ENCODE measurements at regions not wholly inside any gene's neighbourhood (a gene's known extent, or its start where the extent isn't known, plus 50 kb on each side); places are given as distances from the start of the nearest gene placed in this dataset.

GRCh38 chr1:175851749-175852148 is 108.4 kb upstream of the TNR start:
- no peak for TF ChIP-seq CTCF (conservative IDR thresholded peaks at IDR 0.05)
- Mint-ChIP-seq H3K9me3 (no peaks in the 10 kb centered on the region), H3K27me3 (ENCODE audit: insufficient read depth) (peaks cover 3% of the 10 kb centered on the region), H3K4me3 (no peak overlapping the region), H3K4me1 (peaks cover 2% of the 10 kb centered on the region), H3K36me3 (ENCODE audit: low read depth) (no peaks in the 10 kb centered on the region), H3K27ac (no peak overlapping the region)
- Histone ChIP-seq H3K27me3 (ENCODE audit: control insufficient read depth, insufficient read depth, low read length, poor library complexity, severe bottlenecking) (no peaks in the 10 kb centered on the region), H3K4me1 (ENCODE audit: control insufficient read depth, insufficient read depth, low read length) (no peaks in the 10 kb centered on the region), H3K9me3 (ENCODE audit: control insufficient read depth, low read length) (no peaks in the 10 kb centered on the region), H3K9ac (ENCODE audit: extremely low read depth, low read length, poor library complexity, severe bottlenecking) (no peak overlapping the region), H3K27ac (ENCODE audit: low read depth, low read length) (no peak overlapping the region), H3K36me3 (ENCODE audit: control insufficient read depth, insufficient read depth, low read length) (no peaks in the 10 kb centered on the region), H3K4me3 (ENCODE audit: low read length) (no peak overlapping the region)
- DNase-seq: no peak
- 89 to 100% methylated on average over 1 of the region's 2 CpGs for WGBS, 2 experiments (ENCODE audit: insufficient coverage in 1 of 2, insufficient read length in 1 of 2)

- H3K27ac Mint-ChIP-seq: no peak overlapping the region
- WGBS, 2 experiments (ENCODE audit: insufficient coverage in 1 of 2, insufficient read length in 1 of 2): 61 to 67% methylated on average over 2 to 5 of the region's 5 CpGs
- H3K4me1 Mint-ChIP-seq: peaks cover 16% of the 10 kb centered on the region
Measured at GRCh38 chr1:175848329-175848728, 104.9 kb upstream of the TNR start.

GRCh38 chr1:175845985-175846384 is 102.6 kb upstream of the TNR start:
- no peaks in the 10 kb centered on the region for H3K27me3 Mint-ChIP-seq (ENCODE audit: insufficient read depth)
- H3K36me3 ChIP-seq (ENCODE audit: control insufficient read depth, insufficient read depth, low read length): no peaks in the 10 kb centered on the region
- peaks cover 11% of the 10 kb centered on the region for H3K4me1 ChIP-seq (ENCODE audit: control insufficient read depth, insufficient read depth, low read length)
- no peaks in the 10 kb centered on the region for H3K36me3 Mint-ChIP-seq (ENCODE audit: low read depth)
- no peak overlapping the region for H3K4me3 Mint-ChIP-seq
- no peak for DNase-seq
- H3K9ac ChIP-seq (ENCODE audit: extremely low read depth, low read length, poor library complexity, severe bottlenecking): no peak overlapping the region
- H3K27ac ChIP-seq (ENCODE audit: low read depth, low read length): no peak overlapping the region
- H3K9me3 ChIP-seq (ENCODE audit: control insufficient read depth, low read length): no peaks in the 10 kb centered on the region
- peaks cover 31% of the 10 kb centered on the region for H3K4me1 Mint-ChIP-seq
- H3K27ac Mint-ChIP-seq: no peak overlapping the region
- no peaks in the 10 kb centered on the region for H3K9me3 Mint-ChIP-seq
- H3K4me3 ChIP-seq (ENCODE audit: low read length): no peak overlapping the region
- WGBS, 2 experiments (ENCODE audit: insufficient coverage in 1 of 2, insufficient read length in 1 of 2): 100% methylated on average over 1 of the region's 1 CpG; no CpG with 5 or more reads in 1 of the 2 experiments
- TF ChIP-seq CTCF (conservative IDR thresholded peaks at IDR 0.05): no peak
- no peaks in the 10 kb centered on the region for H3K27me3 ChIP-seq (ENCODE audit: control insufficient read depth, insufficient read depth, low read length, poor library complexity, severe bottlenecking)

More at GRCh38 chr1:175848329-175848728, 104.9 kb upstream of the TNR start:
- Histone ChIP-seq H3K36me3 (ENCODE audit: control insufficient read depth, insufficient read depth, low read length) (no peaks in the 10 kb centered on the region), H3K9ac (ENCODE audit: extremely low read depth, low read length, poor library complexity, severe bottlenecking) (no peak overlapping the region), H3K4me3 (ENCODE audit: low read length) (no peak overlapping the region), H3K27me3 (ENCODE audit: control insufficient read depth, insufficient read depth, low read length, poor library complexity, severe bottlenecking) (no peaks in the 10 kb centered on the region), H3K9me3 (ENCODE audit: control insufficient read depth, low read length) (no peaks in the 10 kb centered on the region), H3K27ac (ENCODE audit: low read depth, low read length) (no peak overlapping the region), H3K4me1 (ENCODE audit: control insufficient read depth, insufficient read depth, low read length) (peaks cover 3% of the 10 kb centered on the region)
- Mint-ChIP-seq H3K9me3 (no peaks in the 10 kb centered on the region), H3K36me3 (ENCODE audit: low read depth) (no peaks in the 10 kb centered on the region), H3K4me3 (no peak overlapping the region), H3K27me3 (ENCODE audit: insufficient read depth) (no peaks in the 10 kb centered on the region)
- no peak for DNase-seq
- no peak for TF ChIP-seq CTCF (conservative IDR thresholded peaks at IDR 0.05)

Data from endodermal cell (in vitro differentiated cells).